WTC11 (cell line): ENCODE measurements at regions not wholly inside any gene's neighbourhood (a gene's known extent, or its start where the extent isn't known, plus 50 kb on each side); places are given as distances from the start of the nearest gene placed in this dataset.
"Not testable (repeated sequence)": the region's sequence is repeated elsewhere in the genome, so short reads cannot be mapped to it uniquely, and the experiment has no call there.

ENCODE experiments used
- ATAC-seq: fragments of 200-7000 bp; cut with Tn5 transposase; 2 replicates; pipeline ENCODE4 v1.10.0; 2021; ENCODE audit warnings: mild to moderate bottlenecking, moderate library complexity
- CTCF ChIA-PET: fragments of 300-600 bp; sonication (Branson Sonifier 250); formaldehyde crosslinking; loops from one replicate; lab custom pipeline; 2021; ENCODE audit warnings: antibody characterized with exemption; lab: Charles Lee
- POLR2A ChIA-PET: fragments of 350-600 bp; sonication (Branson Sonifier 250); formaldehyde crosslinking; loops from one replicate; lab custom pipeline; 2021; ENCODE audit warnings: antibody characterized with exemption; lab: Charles Lee
- DNase-seq: peaks from one replicate; pipeline ENCODE4 v3.0.0; 2021; ENCODE audit warnings: low spot score
- H3K27ac Mint-ChIP-seq: 2 replicates; pipeline ENCODE4 v1.8.0; 2021; ENCODE audit warnings: mixed read lengths
- H3K27me3 Mint-ChIP-seq: 2 replicates; pipeline ENCODE4 v1.8.0; 2021; ENCODE audit warnings: low read depth, mild to moderate bottlenecking, moderate library complexity, mixed read lengths
- H3K36me3 Mint-ChIP-seq: 2 replicates; pipeline ENCODE4 v1.8.0; 2021; ENCODE audit warnings: mixed read lengths
- H3K4me1 Mint-ChIP-seq: 2 replicates; pipeline ENCODE4 v1.8.0; 2022; ENCODE audit warnings: mixed read lengths
- H3K4me3 Mint-ChIP-seq: 2 replicates; pipeline ENCODE4 v1.8.0; 2021; ENCODE audit warnings: mild to moderate bottlenecking, moderate library complexity, mixed read lengths
- H3K9me3 Mint-ChIP-seq: 2 replicates; pipeline ENCODE4 v1.8.0; 2021; ENCODE audit warnings: mixed read lengths
- CREM ChIP-seq: sonication (generic); formaldehyde crosslinking; IDR thresholded peaks from 2 replicates; pipeline ENCODE4 v1.8.1; 2022; ENCODE audit warnings: mild to moderate bottlenecking, missing genetic modification reagents, moderate library complexity
- ELF4 ChIP-seq: sonication (generic); formaldehyde crosslinking; IDR thresholded peaks from 2 replicates; pipeline ENCODE4 v1.8.1; 2022; ENCODE audit warnings: low read depth, mild to moderate bottlenecking, moderate library complexity, missing genetic modification reagents
- GRHL2 ChIP-seq: fragments of 250-450 bp; sonication (Bioruptor Pico); IDR thresholded peaks from 2 replicates; pipeline ENCODE4 v1.8.0; 2022; ENCODE audit warnings: mild to moderate bottlenecking, moderate library complexity; ENCODE audit not compliant: insufficient replicate concordance, severe bottlenecking
- PRRX2 ChIP-seq: fragments of 250-450 bp; sonication (Bioruptor Pico); IDR thresholded peaks from 2 replicates; pipeline ENCODE4 v1.8.0; 2021; ENCODE audit warnings: mild to moderate bottlenecking
- SP1 ChIP-seq: sonication (generic); formaldehyde crosslinking; conservative IDR thresholded peaks from 2 replicates; pipeline ENCODE4 v1.8.1; 2022; ENCODE audit warnings: missing genetic modification reagents
- ZNF396 ChIP-seq: fragments of 250-450 bp; sonication (Bioruptor Pico); IDR thresholded peaks from 2 replicates; pipeline ENCODE4 v1.8.0; 2021; ENCODE audit warnings: mild to moderate bottlenecking, moderate library complexity, borderline replicate concordance
- TF ChIP-seq, protein P1 (sequence below): sonication (generic); formaldehyde crosslinking; IDR thresholded peaks from 2 replicates; pipeline ENCODE4 v1.8.0; 2022; ENCODE audit warnings: missing genetic modification reagents
- TF ChIP-seq, protein P2 (sequence below): sonication (generic); formaldehyde crosslinking; IDR thresholded peaks from 2 replicates; pipeline ENCODE4 v1.8.0; 2023; ENCODE audit warnings: mild to moderate bottlenecking, missing genetic modification reagents
- TF ChIP-seq, protein P3 (sequence below): sonication (generic); formaldehyde crosslinking; IDR thresholded peaks from 2 replicates; pipeline ENCODE4 v1.8.0; 2023; ENCODE audit warnings: missing genetic modification reagents, mild to moderate bottlenecking, borderline replicate concordance

DNA sequence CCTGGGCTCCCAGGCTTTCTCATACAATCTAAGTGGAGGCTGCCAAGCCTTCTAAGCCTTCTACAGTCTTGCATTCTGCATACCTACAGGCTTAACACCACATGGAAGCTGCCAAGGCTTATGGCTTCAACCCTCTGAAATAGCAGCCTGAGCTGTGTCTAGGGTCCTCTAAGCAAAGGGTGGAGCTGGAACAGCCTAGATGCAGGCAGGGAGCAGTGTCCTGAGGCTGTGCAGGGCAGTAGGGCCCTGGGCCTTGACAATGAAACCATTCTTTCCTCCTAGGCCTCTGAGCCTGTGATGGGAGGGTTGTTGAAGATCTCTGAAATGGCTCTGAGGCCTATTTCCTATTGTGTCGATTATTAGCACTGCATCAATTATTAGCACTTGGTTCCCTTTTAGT is 150.9 kb upstream of the GRK3 start (continued):
- TF ChIP-seq, protein P1, sequence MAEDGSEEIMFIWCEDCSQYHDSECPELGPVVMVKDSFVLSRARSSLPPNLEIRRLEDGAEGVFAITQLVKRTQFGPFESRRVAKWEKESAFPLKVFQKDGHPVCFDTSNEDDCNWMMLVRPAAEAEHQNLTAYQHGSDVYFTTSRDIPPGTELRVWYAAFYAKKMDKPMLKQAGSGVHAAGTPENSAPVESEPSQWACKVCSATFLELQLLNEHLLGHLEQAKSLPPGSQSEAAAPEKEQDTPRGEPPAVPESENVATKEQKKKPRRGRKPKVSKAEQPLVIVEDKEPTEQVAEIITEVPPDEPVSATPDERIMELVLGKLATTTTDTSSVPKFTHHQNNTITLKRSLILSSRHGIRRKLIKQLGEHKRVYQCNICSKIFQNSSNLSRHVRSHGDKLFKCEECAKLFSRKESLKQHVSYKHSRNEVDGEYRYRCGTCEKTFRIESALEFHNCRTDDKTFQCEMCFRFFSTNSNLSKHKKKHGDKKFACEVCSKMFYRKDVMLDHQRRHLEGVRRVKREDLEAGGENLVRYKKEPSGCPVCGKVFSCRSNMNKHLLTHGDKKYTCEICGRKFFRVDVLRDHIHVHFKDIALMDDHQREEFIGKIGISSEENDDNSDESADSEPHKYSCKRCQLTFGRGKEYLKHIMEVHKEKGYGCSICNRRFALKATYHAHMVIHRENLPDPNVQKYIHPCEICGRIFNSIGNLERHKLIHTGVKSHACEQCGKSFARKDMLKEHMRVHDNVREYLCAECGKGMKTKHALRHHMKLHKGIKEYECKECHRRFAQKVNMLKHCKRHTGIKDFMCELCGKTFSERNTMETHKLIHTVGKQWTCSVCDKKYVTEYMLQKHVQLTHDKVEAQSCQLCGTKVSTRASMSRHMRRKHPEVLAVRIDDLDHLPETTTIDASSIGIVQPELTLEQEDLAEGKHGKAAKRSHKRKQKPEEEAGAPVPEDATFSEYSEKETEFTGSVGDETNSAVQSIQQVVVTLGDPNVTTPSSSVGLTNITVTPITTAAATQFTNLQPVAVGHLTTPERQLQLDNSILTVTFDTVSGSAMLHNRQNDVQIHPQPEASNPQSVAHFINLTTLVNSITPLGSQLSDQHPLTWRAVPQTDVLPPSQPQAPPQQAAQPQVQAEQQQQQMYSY (CRISPR knock-in tag) = no peak
- TF ChIP-seq, protein P2, sequence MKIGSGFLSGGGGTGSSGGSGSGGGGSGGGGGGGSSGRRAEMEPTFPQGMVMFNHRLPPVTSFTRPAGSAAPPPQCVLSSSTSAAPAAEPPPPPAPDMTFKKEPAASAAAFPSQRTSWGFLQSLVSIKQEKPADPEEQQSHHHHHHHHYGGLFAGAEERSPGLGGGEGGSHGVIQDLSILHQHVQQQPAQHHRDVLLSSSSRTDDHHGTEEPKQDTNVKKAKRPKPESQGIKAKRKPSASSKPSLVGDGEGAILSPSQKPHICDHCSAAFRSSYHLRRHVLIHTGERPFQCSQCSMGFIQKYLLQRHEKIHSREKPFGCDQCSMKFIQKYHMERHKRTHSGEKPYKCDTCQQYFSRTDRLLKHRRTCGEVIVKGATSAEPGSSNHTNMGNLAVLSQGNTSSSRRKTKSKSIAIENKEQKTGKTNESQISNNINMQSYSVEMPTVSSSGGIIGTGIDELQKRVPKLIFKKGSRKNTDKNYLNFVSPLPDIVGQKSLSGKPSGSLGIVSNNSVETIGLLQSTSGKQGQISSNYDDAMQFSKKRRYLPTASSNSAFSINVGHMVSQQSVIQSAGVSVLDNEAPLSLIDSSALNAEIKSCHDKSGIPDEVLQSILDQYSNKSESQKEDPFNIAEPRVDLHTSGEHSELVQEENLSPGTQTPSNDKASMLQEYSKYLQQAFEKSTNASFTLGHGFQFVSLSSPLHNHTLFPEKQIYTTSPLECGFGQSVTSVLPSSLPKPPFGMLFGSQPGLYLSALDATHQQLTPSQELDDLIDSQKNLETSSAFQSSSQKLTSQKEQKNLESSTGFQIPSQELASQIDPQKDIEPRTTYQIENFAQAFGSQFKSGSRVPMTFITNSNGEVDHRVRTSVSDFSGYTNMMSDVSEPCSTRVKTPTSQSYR = no peak
- TF ChIP-seq, protein P3, sequence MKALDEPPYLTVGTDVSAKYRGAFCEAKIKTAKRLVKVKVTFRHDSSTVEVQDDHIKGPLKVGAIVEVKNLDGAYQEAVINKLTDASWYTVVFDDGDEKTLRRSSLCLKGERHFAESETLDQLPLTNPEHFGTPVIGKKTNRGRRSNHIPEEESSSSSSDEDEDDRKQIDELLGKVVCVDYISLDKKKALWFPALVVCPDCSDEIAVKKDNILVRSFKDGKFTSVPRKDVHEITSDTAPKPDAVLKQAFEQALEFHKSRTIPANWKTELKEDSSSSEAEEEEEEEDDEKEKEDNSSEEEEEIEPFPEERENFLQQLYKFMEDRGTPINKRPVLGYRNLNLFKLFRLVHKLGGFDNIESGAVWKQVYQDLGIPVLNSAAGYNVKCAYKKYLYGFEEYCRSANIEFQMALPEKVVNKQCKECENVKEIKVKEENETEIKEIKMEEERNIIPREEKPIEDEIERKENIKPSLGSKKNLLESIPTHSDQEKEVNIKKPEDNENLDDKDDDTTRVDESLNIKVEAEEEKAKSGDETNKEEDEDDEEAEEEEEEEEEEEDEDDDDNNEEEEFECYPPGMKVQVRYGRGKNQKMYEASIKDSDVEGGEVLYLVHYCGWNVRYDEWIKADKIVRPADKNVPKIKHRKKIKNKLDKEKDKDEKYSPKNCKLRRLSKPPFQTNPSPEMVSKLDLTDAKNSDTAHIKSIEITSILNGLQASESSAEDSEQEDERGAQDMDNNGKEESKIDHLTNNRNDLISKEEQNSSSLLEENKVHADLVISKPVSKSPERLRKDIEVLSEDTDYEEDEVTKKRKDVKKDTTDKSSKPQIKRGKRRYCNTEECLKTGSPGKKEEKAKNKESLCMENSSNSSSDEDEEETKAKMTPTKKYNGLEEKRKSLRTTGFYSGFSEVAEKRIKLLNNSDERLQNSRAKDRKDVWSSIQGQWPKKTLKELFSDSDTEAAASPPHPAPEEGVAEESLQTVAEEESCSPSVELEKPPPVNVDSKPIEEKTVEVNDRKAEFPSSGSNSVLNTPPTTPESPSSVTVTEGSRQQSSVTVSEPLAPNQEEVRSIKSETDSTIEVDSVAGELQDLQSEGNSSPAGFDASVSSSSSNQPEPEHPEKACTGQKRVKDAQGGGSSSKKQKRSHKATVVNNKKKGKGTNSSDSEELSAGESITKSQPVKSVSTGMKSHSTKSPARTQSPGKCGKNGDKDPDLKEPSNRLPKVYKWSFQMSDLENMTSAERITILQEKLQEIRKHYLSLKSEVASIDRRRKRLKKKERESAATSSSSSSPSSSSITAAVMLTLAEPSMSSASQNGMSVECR (CRISPR knock-in tag) = no peak
- TF ChIP-seq CREM (CRISPR knock-in tag) = no peak
- no peak for TF ChIP-seq ELF4 (CRISPR knock-in tag)
- TF ChIP-seq GRHL2 = no peak
- TF ChIP-seq SP1 = no peak
- TF ChIP-seq ZNF396 (CRISPR knock-in tag) = no peak
- no peak for TF ChIP-seq PRRX2 (CRISPR knock-in tag)
- TF ChIP-seq, all 79 proteins: peak for 0

DNA sequence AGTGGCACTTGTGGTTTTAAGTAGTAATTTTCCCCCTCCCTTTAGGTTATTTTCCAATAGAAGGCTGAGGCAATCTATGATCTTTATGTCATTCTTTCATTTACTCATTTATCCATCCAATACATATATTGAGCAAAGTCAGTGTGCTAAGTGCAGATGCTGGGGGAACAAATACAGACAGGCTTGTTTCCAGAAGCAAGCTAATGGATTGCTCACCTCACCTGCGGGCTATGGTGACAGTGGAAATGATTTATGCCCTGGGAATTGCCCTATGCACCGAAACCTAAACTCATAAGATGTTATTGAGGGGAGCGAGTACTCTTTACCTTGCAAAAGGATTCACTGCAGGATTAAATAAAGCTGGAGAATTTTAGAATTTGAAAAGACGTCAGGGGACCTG is 148.7 kb upstream of the GRK3 start:
- H3K36me3 Mint-ChIP-seq, DNase-seq, H3K9me3 Mint-ChIP-seq, CTCF ChIA-PET, H3K4me3 Mint-ChIP-seq, ATAC-seq, H3K27ac Mint-ChIP-seq, POLR2A ChIA-PET: not testable (repeated sequence)
- peaks cover 34% of the 10 kb centered on the region for H3K27me3 Mint-ChIP-seq
- peaks cover 12% of the 10 kb centered on the region for H3K4me1 Mint-ChIP-seq

DNA sequence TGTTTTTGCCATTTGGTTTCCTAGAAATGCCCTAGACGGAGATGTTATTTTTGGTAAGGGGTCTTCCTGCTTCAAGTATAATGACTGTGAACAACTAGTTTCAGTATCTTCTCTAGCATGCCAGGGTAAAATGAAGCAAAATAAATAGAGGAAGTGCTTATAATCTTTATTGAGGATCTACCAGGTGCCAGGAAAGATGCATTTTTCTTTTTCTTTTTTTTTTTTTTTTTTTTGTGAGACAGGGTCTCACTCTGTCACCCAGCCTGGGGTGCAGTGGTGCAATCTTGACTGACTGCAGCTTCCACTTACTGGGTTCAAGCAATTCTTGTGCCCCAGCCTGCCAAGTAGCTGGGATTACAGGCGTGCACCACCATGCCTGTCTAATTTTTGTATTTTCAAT is 146.6 kb upstream of the GRK3 start:
- CTCF ChIA-PET = interaction anchor here (1.0 kb wide), 1 partner anchor 28 kb away, joined by 5 read pairs; no protein-coding TSS in a partner anchor
- H3K27ac Mint-ChIP-seq, H3K9me3 Mint-ChIP-seq, H3K4me3 Mint-ChIP-seq, H3K36me3 Mint-ChIP-seq, POLR2A ChIA-PET, ATAC-seq, DNase-seq: not testable (repeated sequence)
- Mint-ChIP-seq H3K4me1 (peaks cover 16% of the 10 kb centered on the region), H3K27me3 (peaks cover 50% of the 10 kb centered on the region)
